ENCODE measurements at regions not wholly inside any gene's neighbourhood (a gene's known extent, or its start where the extent isn't known, plus 50 kb on each side); places are given as distances from the start of the nearest gene placed in this dataset.

DNA sequence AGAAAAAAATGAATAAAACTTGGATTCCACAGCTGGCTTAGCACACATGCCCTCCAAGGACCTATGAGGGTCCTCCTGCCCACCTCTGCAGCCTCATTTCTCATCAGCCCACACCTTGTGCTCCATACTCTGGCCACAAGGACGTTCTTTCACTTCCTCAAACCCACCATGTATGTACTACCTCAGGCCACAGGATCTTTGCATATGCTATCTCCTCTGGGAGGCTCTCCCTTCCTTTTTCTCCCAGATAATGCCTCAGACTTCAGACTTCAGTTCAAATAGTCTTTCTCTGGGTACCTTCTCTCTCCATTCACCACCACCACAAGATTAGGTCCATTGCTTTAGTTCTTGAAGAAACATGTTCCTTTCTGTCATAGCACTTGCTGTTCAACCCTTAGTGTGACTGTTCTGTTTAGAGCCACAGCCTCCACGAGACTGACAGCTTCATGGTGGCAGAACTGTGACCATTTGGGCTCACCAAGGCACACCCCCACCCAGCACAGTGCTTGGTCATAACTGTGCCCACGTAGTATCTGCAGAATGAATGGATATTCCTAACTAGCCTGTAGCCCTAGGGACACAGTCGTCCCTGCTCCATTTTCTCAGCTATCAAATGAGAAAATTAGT is 146.7 kb upstream of the LRFN2 start:
- DNase-seq (ENCODE audit: low read depth), result no peak
- H3K4me3 ChIP-seq (ENCODE audit: low read depth, low read length), result no peak overlapping the region
- TF ChIP-seq, protein P1, sequence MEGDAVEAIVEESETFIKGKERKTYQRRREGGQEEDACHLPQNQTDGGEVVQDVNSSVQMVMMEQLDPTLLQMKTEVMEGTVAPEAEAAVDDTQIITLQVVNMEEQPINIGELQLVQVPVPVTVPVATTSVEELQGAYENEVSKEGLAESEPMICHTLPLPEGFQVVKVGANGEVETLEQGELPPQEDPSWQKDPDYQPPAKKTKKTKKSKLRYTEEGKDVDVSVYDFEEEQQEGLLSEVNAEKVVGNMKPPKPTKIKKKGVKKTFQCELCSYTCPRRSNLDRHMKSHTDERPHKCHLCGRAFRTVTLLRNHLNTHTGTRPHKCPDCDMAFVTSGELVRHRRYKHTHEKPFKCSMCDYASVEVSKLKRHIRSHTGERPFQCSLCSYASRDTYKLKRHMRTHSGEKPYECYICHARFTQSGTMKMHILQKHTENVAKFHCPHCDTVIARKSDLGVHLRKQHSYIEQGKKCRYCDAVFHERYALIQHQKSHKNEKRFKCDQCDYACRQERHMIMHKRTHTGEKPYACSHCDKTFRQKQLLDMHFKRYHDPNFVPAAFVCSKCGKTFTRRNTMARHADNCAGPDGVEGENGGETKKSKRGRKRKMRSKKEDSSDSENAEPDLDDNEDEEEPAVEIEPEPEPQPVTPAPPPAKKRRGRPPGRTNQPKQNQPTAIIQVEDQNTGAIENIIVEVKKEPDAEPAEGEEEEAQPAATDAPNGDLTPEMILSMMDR (IDR thresholded peaks at IDR 0.05; ENCODE audit: low read depth, low read length, missing control alignments), result no peak
- in situ Hi-C loops (cut with HindIII; ENCODE audit: low sequenced_read_pairs), result no loop called here

DNA sequence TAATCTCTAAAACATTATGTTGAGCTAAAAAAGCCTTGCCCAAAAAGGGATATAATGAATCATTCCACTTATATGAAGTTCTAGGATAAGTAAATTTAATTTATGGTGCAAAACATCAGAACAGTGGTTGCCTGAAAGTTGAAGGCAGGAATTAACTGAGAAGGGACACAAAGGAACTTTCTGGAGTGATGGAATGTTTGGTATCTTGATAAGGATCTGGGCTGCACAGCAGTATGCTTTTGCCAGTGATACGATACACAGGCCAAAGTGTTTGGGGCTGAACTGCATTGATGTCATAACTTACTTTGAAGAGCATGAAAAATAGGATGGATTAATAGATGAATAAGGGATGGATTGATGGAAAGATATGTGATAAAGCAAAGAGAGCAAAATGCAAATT is 146.1 kb upstream of the LRFN2 start:
- no peak for DNase-seq (ENCODE audit: low read depth)
- H3K4me3 ChIP-seq (ENCODE audit: low read depth, low read length), result no peak overlapping the region
- in situ Hi-C loops (cut with HindIII; ENCODE audit: low sequenced_read_pairs), result no loop called here
- TF ChIP-seq, protein P1 (IDR thresholded peaks at IDR 0.05; ENCODE audit: low read depth, low read length, missing control alignments), result no peak

DNA sequence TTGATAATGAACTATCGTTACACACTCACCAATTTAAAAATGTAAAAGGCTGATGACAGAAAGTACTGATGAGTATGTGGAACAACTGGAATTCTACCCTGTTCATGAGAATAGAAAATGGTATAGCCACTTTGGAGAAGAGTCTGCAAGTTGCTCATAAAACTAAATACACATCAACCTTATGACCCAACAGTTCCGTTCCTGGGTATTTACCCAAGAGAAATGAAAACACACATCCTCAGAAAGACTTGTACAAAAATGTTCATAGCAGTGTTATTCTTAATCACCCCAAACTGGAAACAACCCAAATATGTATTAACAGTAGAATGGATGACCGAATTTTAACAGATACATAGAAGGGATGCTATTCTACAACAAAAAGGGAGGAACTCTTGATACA is 145.7 kb upstream of the LRFN2 start:
- DNase-seq (ENCODE audit: low read depth), result no peak
- TF ChIP-seq, protein P1 (IDR thresholded peaks at IDR 0.05; ENCODE audit: low read depth, low read length, missing control alignments), result no peak
- no peak overlapping the region for H3K4me3 ChIP-seq (ENCODE audit: low read depth, low read length)
- in situ Hi-C loops (cut with HindIII; ENCODE audit: low sequenced_read_pairs), result no loop called here

DNA sequence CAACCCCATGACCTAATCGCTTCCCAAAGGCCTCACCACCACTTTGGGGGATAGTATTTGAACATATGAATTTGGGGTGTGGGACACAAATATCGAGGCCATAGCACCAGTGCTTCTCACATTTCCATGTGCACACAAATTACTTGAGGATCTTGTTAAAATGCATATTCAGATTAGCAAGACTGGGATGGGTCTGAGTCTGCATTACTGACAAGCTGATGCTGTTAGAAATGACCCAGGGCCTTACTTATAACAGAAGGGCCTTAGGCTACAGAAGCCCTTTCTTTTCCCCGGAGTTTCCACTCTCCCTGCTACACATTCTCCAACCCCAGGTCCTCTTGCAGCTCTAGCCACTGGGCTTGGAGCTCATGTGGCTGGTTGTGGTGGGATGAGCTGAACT is 141.5 kb upstream of the LRFN2 start:
- in situ Hi-C loops (cut with HindIII; ENCODE audit: low sequenced_read_pairs), result no loop called here
- no peak for DNase-seq (ENCODE audit: low read depth)
- H3K4me3 ChIP-seq (ENCODE audit: low read depth, low read length), result no peak overlapping the region
- TF ChIP-seq, protein P1 (IDR thresholded peaks at IDR 0.05; ENCODE audit: low read depth, low read length, missing control alignments), result no peak

DNA sequence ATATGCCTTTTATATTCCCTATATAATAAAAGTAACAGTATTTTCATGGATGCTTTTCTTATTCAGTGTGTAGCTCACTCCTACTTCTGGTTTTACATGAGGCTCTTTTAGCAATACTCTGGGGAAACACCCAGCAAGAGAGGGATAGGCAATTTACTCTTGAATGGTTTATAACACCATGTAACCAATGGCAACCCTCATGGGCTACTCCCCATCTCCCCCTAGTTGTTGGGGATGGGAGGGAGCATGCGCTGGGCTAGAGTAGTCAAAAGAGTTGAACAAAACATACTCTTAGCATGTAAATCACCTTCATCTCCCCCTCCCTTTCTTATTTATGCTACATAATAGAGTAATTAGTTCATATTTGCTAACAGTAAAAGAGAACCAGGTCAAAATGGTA is 140.1 kb upstream of the LRFN2 start:
- TF ChIP-seq, protein P1 (IDR thresholded peaks at IDR 0.05; ENCODE audit: low read depth, low read length, missing control alignments), result no peak
- in situ Hi-C loops (cut with HindIII; ENCODE audit: low sequenced_read_pairs), result no loop called here
- no peak overlapping the region for H3K4me3 ChIP-seq (ENCODE audit: low read depth, low read length)
- DNase-seq (ENCODE audit: low read depth), result no peak

DNA sequence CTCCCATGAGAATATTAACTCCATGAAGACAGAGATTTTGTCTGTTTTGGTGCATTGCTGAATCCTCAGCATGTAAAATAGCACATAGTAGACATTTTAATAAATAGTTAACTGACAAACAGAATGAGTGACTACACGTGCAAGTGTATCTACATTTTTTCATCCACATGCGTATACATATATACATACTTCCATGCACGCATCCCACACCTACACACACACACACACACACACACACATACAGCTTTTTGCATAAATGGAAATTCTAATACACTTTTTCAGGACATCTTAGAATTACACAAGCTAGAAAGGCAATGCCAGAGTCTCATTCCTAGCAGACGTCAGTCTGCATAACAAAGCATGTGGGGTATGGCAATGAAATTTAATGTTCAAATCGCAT is 139.7 kb upstream of the LRFN2 start:
- in situ Hi-C loops (cut with HindIII; ENCODE audit: low sequenced_read_pairs), result no loop called here
- DNase-seq (ENCODE audit: low read depth), result no peak
- TF ChIP-seq, protein P1 (IDR thresholded peaks at IDR 0.05; ENCODE audit: low read depth, low read length, missing control alignments), result no peak
- H3K4me3 ChIP-seq (ENCODE audit: low read depth, low read length), result no peak overlapping the region

All from astrocyte of the cerebellum (primary cell).